Suprapubic skin (tissue), 3 donors: ENCODE measurements at regions not wholly inside any gene's neighbourhood (a gene's known extent, or its start where the extent isn't known, plus 50 kb on each side); places are given as distances from the start of the nearest gene placed in this dataset.

Experiments
- POLR2AphosphoS5 ChIP-seq, 3 donors: sonication (generic); formaldehyde crosslinking; IDR thresholded peaks; one replicate each; pipeline ENCODE4 v1.6.1; 2017; ENCODE audit warnings: antibody characterized with exemption in 3 of 3
- TF ChIP-seq, protein P1 (sequence below), 2 donors: fragments of 200-600 bp in 1 of 2; fragments of 450-650 bp in 1 of 2; sonication (generic) in 1 of 2; IDR thresholded peaks; one replicate each; pipeline ENCODE4 v1.5.1; 2016 to 2019; ENCODE audit warnings: antibody characterized with exemption in 2 of 2, mild to moderate bottlenecking in 1 of 2, moderate library complexity in 1 of 2

DNA sequence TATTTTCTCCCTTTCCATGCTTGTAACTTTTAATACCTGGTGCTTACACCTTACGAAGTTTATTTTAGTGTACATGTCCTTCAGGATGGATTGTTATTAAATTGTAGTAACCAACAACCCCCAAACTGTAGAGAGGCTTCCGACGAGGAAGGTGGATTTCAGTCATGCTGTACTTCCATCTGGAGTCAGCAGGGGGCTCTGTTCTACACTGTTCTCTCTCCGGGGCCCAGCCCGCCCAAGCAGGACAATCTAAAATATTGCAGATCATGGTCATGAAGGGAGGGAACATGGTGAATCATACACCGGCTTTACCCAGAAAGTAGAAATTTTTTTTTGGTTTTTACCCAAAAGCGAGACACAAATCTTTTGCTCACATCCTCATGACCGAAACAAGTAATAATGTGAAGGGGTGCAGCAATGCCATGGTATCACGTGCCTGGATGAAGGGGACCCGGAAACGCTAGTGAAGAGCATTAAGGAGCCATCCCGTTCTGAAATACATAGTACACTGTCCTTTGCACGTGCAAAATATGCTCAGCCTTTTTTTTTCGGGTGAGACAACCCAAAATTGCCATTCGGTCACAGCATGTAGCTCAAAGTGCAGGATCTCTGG, 884.8 kb downstream of the EPHA4 start:
- TF ChIP-seq, protein P1, sequence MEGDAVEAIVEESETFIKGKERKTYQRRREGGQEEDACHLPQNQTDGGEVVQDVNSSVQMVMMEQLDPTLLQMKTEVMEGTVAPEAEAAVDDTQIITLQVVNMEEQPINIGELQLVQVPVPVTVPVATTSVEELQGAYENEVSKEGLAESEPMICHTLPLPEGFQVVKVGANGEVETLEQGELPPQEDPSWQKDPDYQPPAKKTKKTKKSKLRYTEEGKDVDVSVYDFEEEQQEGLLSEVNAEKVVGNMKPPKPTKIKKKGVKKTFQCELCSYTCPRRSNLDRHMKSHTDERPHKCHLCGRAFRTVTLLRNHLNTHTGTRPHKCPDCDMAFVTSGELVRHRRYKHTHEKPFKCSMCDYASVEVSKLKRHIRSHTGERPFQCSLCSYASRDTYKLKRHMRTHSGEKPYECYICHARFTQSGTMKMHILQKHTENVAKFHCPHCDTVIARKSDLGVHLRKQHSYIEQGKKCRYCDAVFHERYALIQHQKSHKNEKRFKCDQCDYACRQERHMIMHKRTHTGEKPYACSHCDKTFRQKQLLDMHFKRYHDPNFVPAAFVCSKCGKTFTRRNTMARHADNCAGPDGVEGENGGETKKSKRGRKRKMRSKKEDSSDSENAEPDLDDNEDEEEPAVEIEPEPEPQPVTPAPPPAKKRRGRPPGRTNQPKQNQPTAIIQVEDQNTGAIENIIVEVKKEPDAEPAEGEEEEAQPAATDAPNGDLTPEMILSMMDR (IDR thresholded peaks at IDR 0.05), result peak; percentile 71 to 82
- TF ChIP-seq POLR2AphosphoS5 (IDR thresholded peaks at IDR 0.05), result no peak
